ENCODE measurements at regions not wholly inside any gene's neighbourhood (a gene's known extent, or its start where the extent isn't known, plus 50 kb on each side); places are given as distances from the start of the nearest gene placed in this dataset.

- Histone ChIP-seq H3K36me3 (ENCODE audit: insufficient read depth, low read length) (no peaks in the 10 kb centered on the region), H3K4me2 (ENCODE audit: low read length) (no peak overlapping the region), H3K27ac (ENCODE audit: low read depth, low read length, poor library complexity, severe bottlenecking) (no peak overlapping the region), H3K9ac (ENCODE audit: low read length) (no peak overlapping the region), H3K27me3 (ENCODE audit: insufficient read depth, low read length) (no peaks in the 10 kb centered on the region), H3K4me3 (ENCODE audit: low read depth, low read length, poor library complexity, severe bottlenecking) (no peak overlapping the region), H2AFZ (ENCODE audit: low read length) (no peak overlapping the region), H3K9me2 (ENCODE audit: low read depth, low read length) (no peaks in the 10 kb centered on the region), H4K20me1 (ENCODE audit: insufficient read depth, low read length) (no peaks in the 10 kb centered on the region), H3K79me2 (ENCODE audit: insufficient read depth, low read length) (no peaks in the 10 kb centered on the region), H3K9me3 (ENCODE audit: low read length) (no peaks in the 10 kb centered on the region), H3F3A (ENCODE audit: insufficient read depth, low read length) (no peaks in the 10 kb centered on the region), H3K4me1 (ENCODE audit: insufficient read depth, low read length, severe bottlenecking) (no peaks in the 10 kb centered on the region)
- TF ChIP-seq, protein P1, sequence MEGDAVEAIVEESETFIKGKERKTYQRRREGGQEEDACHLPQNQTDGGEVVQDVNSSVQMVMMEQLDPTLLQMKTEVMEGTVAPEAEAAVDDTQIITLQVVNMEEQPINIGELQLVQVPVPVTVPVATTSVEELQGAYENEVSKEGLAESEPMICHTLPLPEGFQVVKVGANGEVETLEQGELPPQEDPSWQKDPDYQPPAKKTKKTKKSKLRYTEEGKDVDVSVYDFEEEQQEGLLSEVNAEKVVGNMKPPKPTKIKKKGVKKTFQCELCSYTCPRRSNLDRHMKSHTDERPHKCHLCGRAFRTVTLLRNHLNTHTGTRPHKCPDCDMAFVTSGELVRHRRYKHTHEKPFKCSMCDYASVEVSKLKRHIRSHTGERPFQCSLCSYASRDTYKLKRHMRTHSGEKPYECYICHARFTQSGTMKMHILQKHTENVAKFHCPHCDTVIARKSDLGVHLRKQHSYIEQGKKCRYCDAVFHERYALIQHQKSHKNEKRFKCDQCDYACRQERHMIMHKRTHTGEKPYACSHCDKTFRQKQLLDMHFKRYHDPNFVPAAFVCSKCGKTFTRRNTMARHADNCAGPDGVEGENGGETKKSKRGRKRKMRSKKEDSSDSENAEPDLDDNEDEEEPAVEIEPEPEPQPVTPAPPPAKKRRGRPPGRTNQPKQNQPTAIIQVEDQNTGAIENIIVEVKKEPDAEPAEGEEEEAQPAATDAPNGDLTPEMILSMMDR (IDR thresholded peaks at IDR 0.05; ENCODE audit: low read length): no peak
- no peak for TF ChIP-seq EZH2 (IDR thresholded peaks at IDR 0.05; ENCODE audit: borderline replicate concordance, low read length)
Measured at GRCh38 chr1:55814967-55815366, 599.8 kb upstream of the USP24 start.

DNA sequence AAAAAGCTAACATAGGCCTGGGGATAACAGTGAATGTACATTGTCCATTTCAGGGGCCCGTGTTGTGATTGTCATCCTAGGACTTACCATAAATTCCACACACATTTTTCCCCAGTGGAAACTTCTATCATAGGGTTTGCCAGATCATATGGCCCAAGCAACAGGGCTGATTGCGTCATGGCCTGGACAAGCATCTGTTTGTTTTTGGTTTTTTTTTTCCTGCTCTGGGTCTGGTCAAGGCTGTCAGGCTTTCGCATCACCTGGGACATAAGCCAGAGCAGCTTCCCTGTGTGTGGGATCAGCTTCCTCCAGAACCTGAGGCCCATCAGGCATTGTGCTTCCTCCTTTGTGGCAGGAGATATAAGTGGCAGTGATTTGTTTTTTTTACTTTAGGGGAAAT, 598.5 kb upstream of the USP24 start:
- TF ChIP-seq EZH2 (IDR thresholded peaks at IDR 0.05; ENCODE audit: borderline replicate concordance, low read length): no peak
- TF ChIP-seq, protein P1 (IDR thresholded peaks at IDR 0.05; ENCODE audit: low read length): no peak
- H3K27ac ChIP-seq (ENCODE audit: low read depth, low read length, poor library complexity, severe bottlenecking): no peak overlapping the region

GRCh38 chr1:55812281-55812680, 597.1 kb upstream of the USP24 start:
- H3F3A ChIP-seq (ENCODE audit: insufficient read depth, low read length): no peaks in the 10 kb centered on the region
- H3K27me3 ChIP-seq (ENCODE audit: insufficient read depth, low read length): no peaks in the 10 kb centered on the region
- no peaks in the 10 kb centered on the region for H3K9me2 ChIP-seq (ENCODE audit: low read depth, low read length)
- H3K4me2 ChIP-seq (ENCODE audit: low read length): no peak overlapping the region
- no peaks in the 10 kb centered on the region for H3K9me3 ChIP-seq (ENCODE audit: low read length)
- H2AFZ ChIP-seq (ENCODE audit: low read length): no peak overlapping the region
- H3K27ac ChIP-seq (ENCODE audit: low read depth, low read length, poor library complexity, severe bottlenecking): no peak overlapping the region
- H3K79me2 ChIP-seq (ENCODE audit: insufficient read depth, low read length): no peaks in the 10 kb centered on the region
- no peaks in the 10 kb centered on the region for H4K20me1 ChIP-seq (ENCODE audit: insufficient read depth, low read length)
- H3K4me1 ChIP-seq (ENCODE audit: insufficient read depth, low read length, severe bottlenecking): no peaks in the 10 kb centered on the region
- no peak overlapping the region for H3K9ac ChIP-seq (ENCODE audit: low read length)
- H3K36me3 ChIP-seq (ENCODE audit: insufficient read depth, low read length): no peaks in the 10 kb centered on the region
- no peak for TF ChIP-seq EZH2 (IDR thresholded peaks at IDR 0.05; ENCODE audit: borderline replicate concordance, low read length)
- TF ChIP-seq, protein P1 (IDR thresholded peaks at IDR 0.05; ENCODE audit: low read length): no peak
- no peak overlapping the region for H3K4me3 ChIP-seq (ENCODE audit: low read depth, low read length, poor library complexity, severe bottlenecking)

More for the DNA sequence above, 598.5 kb upstream of the USP24 start:
- no peaks in the 10 kb centered on the region for H3K27me3 ChIP-seq (ENCODE audit: insufficient read depth, low read length)
- H3K36me3 ChIP-seq (ENCODE audit: insufficient read depth, low read length): no peaks in the 10 kb centered on the region
- no peak overlapping the region for H3K4me3 ChIP-seq (ENCODE audit: low read depth, low read length, poor library complexity, severe bottlenecking)
- no peaks in the 10 kb centered on the region for H3K9me2 ChIP-seq (ENCODE audit: low read depth, low read length)
- H3K79me2 ChIP-seq (ENCODE audit: insufficient read depth, low read length): no peaks in the 10 kb centered on the region
- H3K4me1 ChIP-seq (ENCODE audit: insufficient read depth, low read length, severe bottlenecking): no peaks in the 10 kb centered on the region
- H4K20me1 ChIP-seq (ENCODE audit: insufficient read depth, low read length): no peaks in the 10 kb centered on the region
- no peak overlapping the region for H2AFZ ChIP-seq (ENCODE audit: low read length)
- H3K4me2 ChIP-seq (ENCODE audit: low read length): no peak overlapping the region
- H3K9me3 ChIP-seq (ENCODE audit: low read length): no peaks in the 10 kb centered on the region
- H3K9ac ChIP-seq (ENCODE audit: low read length): no peak overlapping the region
- H3F3A ChIP-seq (ENCODE audit: insufficient read depth, low read length): no peaks in the 10 kb centered on the region
